Mesendoderm (in vitro differentiated cells): ENCODE measurements at regions not wholly inside any gene's neighbourhood (a gene's known extent, or its start where the extent isn't known, plus 50 kb on each side); places are given as distances from the start of the nearest gene placed in this dataset.

Experiments
- DNase-seq: peaks from one replicate; pipeline ENCODE4 v3.0.0; 2013
- H2AK5ac ChIP-seq: 2 replicates; pipeline ENCODE4 v1.6.1; 2013; ENCODE audit warnings: low read length, inconsistent platforms
- H2BK120ac ChIP-seq: 2 replicates; pipeline ENCODE4 v1.6.1; 2013; ENCODE audit warnings: low read depth, mild to moderate bottlenecking, low read length, moderate library complexity, mixed read lengths
- H2BK15ac ChIP-seq: replicated peaks from 2 replicates; pipeline ENCODE4 v1.6.1; 2013; ENCODE audit warnings: low read depth, mild to moderate bottlenecking, moderate library complexity
- H2BK5ac ChIP-seq: 2 replicates; pipeline ENCODE4 v1.6.1; 2013; ENCODE audit warnings: low read length, inconsistent platforms
- H3K18ac ChIP-seq: 2 replicates; pipeline ENCODE4 v1.6.1; 2013; ENCODE audit warnings: mild to moderate bottlenecking, low read length, mixed read lengths
- H3K23ac ChIP-seq: one replicate; pipeline ENCODE4 v1.6.1; 2013; ENCODE audit warnings: low read length
- H3K27ac ChIP-seq: 2 replicates; pipeline ENCODE4 v1.5.1; 2013; ENCODE audit warnings: low read depth, mild to moderate bottlenecking, inconsistent platforms, low read length, moderate library complexity
- H3K27me3 ChIP-seq: 2 replicates; pipeline ENCODE4 v1.6.1; 2013; ENCODE audit warnings: low read length, control low read depth, mild to moderate bottlenecking, inconsistent platforms; ENCODE audit not compliant: insufficient read depth, poor library complexity
- H3K36me3 ChIP-seq: 2 replicates; pipeline ENCODE4 v1.6.1; 2013; ENCODE audit warnings: low read length, inconsistent platforms; ENCODE audit not compliant: control insufficient read depth, insufficient read depth
- H3K4ac ChIP-seq: one replicate; pipeline ENCODE4 v1.6.1; 2013; ENCODE audit warnings: low read depth, mild to moderate bottlenecking, low read length, moderate library complexity
- H3K4me1 ChIP-seq: 2 replicates; pipeline ENCODE4 v1.6.1; 2013; ENCODE audit warnings: low read depth, low read length, inconsistent platforms; ENCODE audit not compliant: control insufficient read depth
- H3K4me2 ChIP-seq: 2 replicates; pipeline ENCODE4 v1.6.1; 2013; ENCODE audit warnings: low read length
- H3K4me3 ChIP-seq: 2 replicates; pipeline ENCODE4 v1.5.1; 2013; ENCODE audit warnings: mild to moderate bottlenecking, low read length
- H3K56ac ChIP-seq: one replicate; pipeline ENCODE4 v1.6.1; 2013; ENCODE audit warnings: low read length
- H3K79me1 ChIP-seq: 2 replicates; pipeline ENCODE4 v1.6.1; 2013; ENCODE audit warnings: low read length, inconsistent platforms
- H3K79me2 ChIP-seq: 2 replicates; pipeline ENCODE4 v1.6.1; 2013; ENCODE audit warnings: mild to moderate bottlenecking, low read length; ENCODE audit not compliant: control insufficient read depth, insufficient read depth
- H3K9ac ChIP-seq: 2 replicates; pipeline ENCODE4 v1.6.1; 2013; ENCODE audit warnings: low read length, inconsistent platforms
- H4K5ac ChIP-seq: one replicate; pipeline ENCODE4 v1.6.1; 2013; ENCODE audit warnings: low read length
- H4K8ac ChIP-seq: one replicate; pipeline ENCODE4 v1.6.1; 2013; ENCODE audit warnings: low read depth, mild to moderate bottlenecking, control low read depth, low read length, moderate library complexity
- WGBS: extraction: QIAGEN DNeasy Blood & Tissue Kit; methylation state at CpG from one replicate; pipeline ENCODE4 v1.1.7; 2013; ENCODE audit warnings: low lambda C conversion rate, missing lambda C conversion rate; ENCODE audit not compliant: insufficient coverage; ENCODE audit errors: extremely low coverage; 5-methylcytosine and 5-hydroxymethylcytosine counted together

DNA sequence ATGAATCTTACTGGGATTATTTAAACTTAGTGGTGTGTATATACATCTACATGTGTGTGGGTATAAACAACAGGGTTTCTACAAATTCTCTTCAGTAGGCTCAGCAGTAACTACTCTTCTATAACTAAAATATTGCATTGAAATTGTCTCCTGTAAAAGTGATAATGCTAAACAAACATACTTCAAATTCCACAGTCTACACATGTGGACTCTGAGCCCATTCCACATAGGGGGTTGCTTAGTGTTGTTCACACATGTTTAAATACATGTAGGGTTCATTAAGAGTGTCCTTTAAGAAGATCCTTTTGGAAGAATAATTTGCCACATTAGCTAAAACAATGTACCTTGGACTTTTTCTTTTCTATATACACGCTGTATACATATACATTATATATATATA lies 152.8 kb upstream of the VRK2 start:
- peak; percentile 19 for DNase-seq
- Histone ChIP-seq H3K18ac (no peak overlapping the region), H3K23ac (no peak overlapping the region), H3K4ac (no peak overlapping the region), H3K56ac (no peak overlapping the region), H4K5ac (no peak overlapping the region), H3K4me1 (no peaks in the 10 kb centered on the region), H3K79me1 (no peaks in the 10 kb centered on the region), H2BK15ac (no peak overlapping the region), H3K4me2 (no peak overlapping the region), H2BK120ac (no peak overlapping the region), H2BK5ac (no peak overlapping the region), H3K79me2 (no peaks in the 10 kb centered on the region), H3K27ac (no peak overlapping the region), H2AK5ac (no peak overlapping the region), H3K36me3 (no peaks in the 10 kb centered on the region), H4K8ac (no peak overlapping the region), H3K27me3 (no peaks in the 10 kb centered on the region), H3K9ac (no peak overlapping the region), H3K4me3 (no peak overlapping the region)
- no CpG with 5 or more reads among the region's 1 CpG for WGBS

- H2BK5ac ChIP-seq = no peak overlapping the region
- no peak overlapping the region for H3K4me2 ChIP-seq
- H2BK120ac ChIP-seq = no peak overlapping the region
- no peaks in the 10 kb centered on the region for H3K27me3 ChIP-seq
- no peak overlapping the region for H3K9ac ChIP-seq
- no peak for DNase-seq
- no peak overlapping the region for H2BK15ac ChIP-seq
- no peaks in the 10 kb centered on the region for H3K36me3 ChIP-seq
- H3K4me3 ChIP-seq = no peak overlapping the region
- no peaks in the 10 kb centered on the region for H3K79me2 ChIP-seq
- H3K27ac ChIP-seq = no peak overlapping the region
- H3K23ac ChIP-seq = no peak overlapping the region
- no peak overlapping the region for H4K8ac ChIP-seq
- H2AK5ac ChIP-seq = no peak overlapping the region
- H3K79me1 ChIP-seq = no peaks in the 10 kb centered on the region
- H3K4me1 ChIP-seq = no peaks in the 10 kb centered on the region
- H3K56ac ChIP-seq = no peak overlapping the region
- no peak overlapping the region for H3K4ac ChIP-seq
- no peak overlapping the region for H3K18ac ChIP-seq
- H4K5ac ChIP-seq = no peak overlapping the region
- WGBS = no CpG with 5 or more reads among the region's 2 CpGs
These were observed 152.2 kb upstream of the VRK2 start for GRCh38 chr2:57894381-57894780.

DNA sequence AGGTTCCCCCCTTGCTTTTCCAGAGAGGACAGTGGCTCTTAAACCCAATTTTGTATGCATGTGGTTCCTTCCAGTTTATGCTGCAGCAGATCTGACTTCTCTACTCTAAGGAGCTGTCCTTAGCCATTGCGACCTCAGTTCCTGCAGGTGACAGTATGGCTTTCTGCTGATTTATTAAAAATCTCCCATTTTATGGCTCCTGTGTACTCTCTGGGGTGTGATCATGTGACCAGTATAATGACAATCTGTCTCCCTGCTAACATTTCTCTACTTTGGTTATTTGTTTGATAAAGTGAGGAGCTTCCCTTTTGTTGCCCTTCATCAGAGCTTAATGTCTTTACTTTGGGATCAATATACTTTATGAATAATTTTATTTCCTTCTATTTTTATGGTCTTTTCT lies 148.7 kb upstream of the VRK2 start:
- Histone ChIP-seq H2BK120ac (no peak overlapping the region), H3K56ac (no peak overlapping the region), H3K4me2 (no peak overlapping the region), H2BK5ac (no peak overlapping the region), H3K4me3 (no peak overlapping the region), H3K27me3 (no peaks in the 10 kb centered on the region), H3K79me2 (no peaks in the 10 kb centered on the region), H3K36me3 (no peaks in the 10 kb centered on the region), H3K79me1 (no peaks in the 10 kb centered on the region), H4K8ac (no peak overlapping the region), H3K4me1 (no peaks in the 10 kb centered on the region), H3K27ac (no peak overlapping the region), H3K23ac (no peak overlapping the region), H4K5ac (no peak overlapping the region), H2AK5ac (no peak overlapping the region), H3K9ac (no peak overlapping the region), H3K18ac (no peak overlapping the region), H2BK15ac (no peak overlapping the region), H3K4ac (no peak overlapping the region)
- no peak for DNase-seq
- WGBS = no CpG with 5 or more reads among the region's 1 CpG

- H3K4ac ChIP-seq = no peak overlapping the region
- H3K23ac ChIP-seq = no peak overlapping the region
- no peaks in the 10 kb centered on the region for H3K27me3 ChIP-seq
- H3K27ac ChIP-seq = no peak overlapping the region
- no peak overlapping the region for H2AK5ac ChIP-seq
- no peak overlapping the region for H2BK15ac ChIP-seq
- no peaks in the 10 kb centered on the region for H3K36me3 ChIP-seq
- DNase-seq = no peak
- no CpG with 5 or more reads among the region's 1 CpG for WGBS
- H4K5ac ChIP-seq = no peak overlapping the region
- H3K18ac ChIP-seq = no peak overlapping the region
- H2BK120ac ChIP-seq = no peak overlapping the region
- no peak overlapping the region for H2BK5ac ChIP-seq
- no peaks in the 10 kb centered on the region for H3K4me1 ChIP-seq
- no peak overlapping the region for H4K8ac ChIP-seq
- no peak overlapping the region for H3K4me2 ChIP-seq
- no peak overlapping the region for H3K56ac ChIP-seq
- H3K79me1 ChIP-seq = no peaks in the 10 kb centered on the region
- H3K4me3 ChIP-seq = no peak overlapping the region
- H3K79me2 ChIP-seq = no peaks in the 10 kb centered on the region
- H3K9ac ChIP-seq = no peak overlapping the region
These were observed 146.7 kb upstream of the VRK2 start for GRCh38 chr2:57899898-57900297.

DNA sequence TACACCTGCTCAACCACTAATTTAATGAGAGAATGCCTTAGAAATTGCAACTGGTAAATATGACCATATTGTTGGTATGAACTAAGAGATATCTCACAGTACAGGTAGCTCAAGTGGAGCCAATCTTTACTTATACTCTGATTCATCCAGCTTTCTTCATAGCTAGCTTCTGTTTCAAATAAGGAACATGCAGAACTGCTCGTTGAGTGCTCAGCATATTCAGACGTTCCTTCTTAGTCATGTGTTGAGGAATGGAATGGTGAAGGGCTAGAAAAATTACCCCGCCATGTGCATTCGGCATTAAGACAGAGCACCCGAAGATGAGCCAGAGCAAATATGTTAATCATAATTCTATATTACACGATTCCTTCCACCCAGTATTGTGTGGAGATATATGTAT lies 144.0 kb upstream of the VRK2 start:
- Histone ChIP-seq H2BK15ac (no peak overlapping the region), H3K27ac (no peak overlapping the region), H3K79me1 (no peaks in the 10 kb centered on the region), H2BK120ac (no peak overlapping the region), H3K18ac (no peak overlapping the region), H3K79me2 (no peaks in the 10 kb centered on the region), H4K5ac (no peak overlapping the region), H3K9ac (no peak overlapping the region), H2BK5ac (no peak overlapping the region), H3K4me1 (no peaks in the 10 kb centered on the region), H3K27me3 (no peaks in the 10 kb centered on the region), H3K4me2 (no peak overlapping the region), H3K4me3 (no peak overlapping the region), H3K23ac (no peak overlapping the region), H3K56ac (no peak overlapping the region), H3K36me3 (no peaks in the 10 kb centered on the region), H2AK5ac (no peak overlapping the region), H4K8ac (no peak overlapping the region), H3K4ac (no peak overlapping the region)
- WGBS = no CpG with 5 or more reads among the region's 6 CpGs
- DNase-seq = no peak

DNA sequence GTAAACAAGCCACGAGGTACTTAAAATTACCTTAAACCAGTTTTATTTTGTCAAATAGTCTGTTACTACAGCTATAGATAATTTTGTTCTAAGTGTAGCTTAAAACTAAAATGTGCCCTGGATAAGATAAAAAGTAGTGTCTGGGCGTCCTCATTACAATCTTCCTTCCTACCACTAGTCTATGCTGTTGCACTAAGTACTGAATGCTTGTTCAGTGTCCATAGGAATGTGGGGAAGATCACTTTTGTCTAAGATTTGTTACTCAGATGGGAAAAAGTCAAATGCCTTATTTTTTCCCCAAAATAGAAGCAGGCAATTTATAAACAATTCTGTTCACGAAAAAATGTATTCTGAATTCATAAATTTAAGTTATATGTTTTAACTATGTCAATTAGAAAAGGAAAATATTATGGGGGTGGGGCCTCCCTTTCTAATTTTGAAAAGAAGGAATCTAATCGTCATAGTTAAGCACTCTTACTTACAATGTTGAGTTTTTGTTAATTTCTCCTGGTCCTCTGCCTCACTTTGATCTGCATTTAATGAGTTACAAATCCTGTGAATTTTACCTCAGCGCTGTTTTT lies 140.4 kb upstream of the VRK2 start:
- Histone ChIP-seq H3K4me1 (no peaks in the 10 kb centered on the region), H3K36me3 (no peaks in the 10 kb centered on the region), H4K8ac (no peak overlapping the region), H2BK5ac (no peak overlapping the region), H3K56ac (no peak overlapping the region), H3K9ac (no peak overlapping the region), H3K4me2 (no peak overlapping the region), H3K4ac (no peak overlapping the region), H2AK5ac (no peak overlapping the region), H3K27me3 (no peaks in the 10 kb centered on the region), H4K5ac (no peak overlapping the region), H3K27ac (no peak overlapping the region), H2BK15ac (no peak overlapping the region), H3K23ac (no peak overlapping the region), H2BK120ac (no peak overlapping the region), H3K79me1 (no peaks in the 10 kb centered on the region), H3K18ac (no peak overlapping the region), H3K4me3 (no peak overlapping the region), H3K79me2 (no peaks in the 10 kb centered on the region)
- peak; percentile 58 for DNase-seq
- no CpG with 5 or more reads among the region's 5 CpGs for WGBS
